Osteocyte (in vitro differentiated cells): ENCODE measurements at regions not wholly inside any gene's neighbourhood (a gene's known extent, or its start where the extent isn't known, plus 50 kb on each side); places are given as distances from the start of the nearest gene placed in this dataset.

Experiments
- DNase-seq: peaks from one replicate; pipeline ENCODE4 v3.0.0; 2021; ENCODE audit warnings: mixed read lengths; ENCODE audit not compliant: unreplicated experiment; ENCODE audit errors: extremely low spot score
- H3K27ac Mint-ChIP-seq: one replicate; pipeline ENCODE4 v1.8.0; 2021; ENCODE audit warnings: mild to moderate bottlenecking, mixed read lengths; ENCODE audit not compliant: unreplicated experiment
- H3K27me3 Mint-ChIP-seq: one replicate; pipeline ENCODE4 v1.8.0; 2021; ENCODE audit warnings: mixed read lengths; ENCODE audit not compliant: unreplicated experiment
- H3K36me3 Mint-ChIP-seq: one replicate; pipeline ENCODE4 v1.8.0; 2021; ENCODE audit warnings: mixed read lengths; ENCODE audit not compliant: unreplicated experiment
- H3K4me1 Mint-ChIP-seq: one replicate; pipeline ENCODE4 v1.8.0; 2021; ENCODE audit warnings: mixed read lengths; ENCODE audit not compliant: unreplicated experiment
- H3K4me3 Mint-ChIP-seq: one replicate; pipeline ENCODE4 v1.8.0; 2021; ENCODE audit warnings: mild to moderate bottlenecking, moderate library complexity, mixed read lengths; ENCODE audit not compliant: unreplicated experiment
- H3K9me3 Mint-ChIP-seq: one replicate; pipeline ENCODE4 v1.8.0; 2021; ENCODE audit warnings: mixed read lengths; ENCODE audit not compliant: unreplicated experiment
- TF ChIP-seq, protein P1 (sequence below): fragments of 200-600 bp; sonication (generic); IDR thresholded peaks from 2 replicates; pipeline ENCODE4 v1.5.0; 2021; ENCODE audit warnings: antibody characterized with exemption, mild to moderate bottlenecking, moderate library complexity

GRCh38 chr13:43977911-43978310 is 98.2 kb downstream of the LACC1 start:
- Mint-ChIP-seq H3K27ac (peak overlapping the region; percentile 42), H3K4me1 (peaks cover 17% of the 10 kb centered on the region), H3K27me3 (peaks cover 10% of the 10 kb centered on the region), H3K9me3 (no peaks in the 10 kb centered on the region), H3K36me3 (peaks cover 3% of the 10 kb centered on the region), H3K4me3 (no peak overlapping the region)
- TF ChIP-seq, protein P1, sequence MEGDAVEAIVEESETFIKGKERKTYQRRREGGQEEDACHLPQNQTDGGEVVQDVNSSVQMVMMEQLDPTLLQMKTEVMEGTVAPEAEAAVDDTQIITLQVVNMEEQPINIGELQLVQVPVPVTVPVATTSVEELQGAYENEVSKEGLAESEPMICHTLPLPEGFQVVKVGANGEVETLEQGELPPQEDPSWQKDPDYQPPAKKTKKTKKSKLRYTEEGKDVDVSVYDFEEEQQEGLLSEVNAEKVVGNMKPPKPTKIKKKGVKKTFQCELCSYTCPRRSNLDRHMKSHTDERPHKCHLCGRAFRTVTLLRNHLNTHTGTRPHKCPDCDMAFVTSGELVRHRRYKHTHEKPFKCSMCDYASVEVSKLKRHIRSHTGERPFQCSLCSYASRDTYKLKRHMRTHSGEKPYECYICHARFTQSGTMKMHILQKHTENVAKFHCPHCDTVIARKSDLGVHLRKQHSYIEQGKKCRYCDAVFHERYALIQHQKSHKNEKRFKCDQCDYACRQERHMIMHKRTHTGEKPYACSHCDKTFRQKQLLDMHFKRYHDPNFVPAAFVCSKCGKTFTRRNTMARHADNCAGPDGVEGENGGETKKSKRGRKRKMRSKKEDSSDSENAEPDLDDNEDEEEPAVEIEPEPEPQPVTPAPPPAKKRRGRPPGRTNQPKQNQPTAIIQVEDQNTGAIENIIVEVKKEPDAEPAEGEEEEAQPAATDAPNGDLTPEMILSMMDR = no peak
- no peak for DNase-seq

GRCh38 chr13:43978688-43979087 is 99.0 kb downstream of the LACC1 start:
- Mint-ChIP-seq H3K4me3 (no peak overlapping the region), H3K27ac (no peak overlapping the region), H3K4me1 (peaks cover 17% of the 10 kb centered on the region), H3K9me3 (no peaks in the 10 kb centered on the region), H3K36me3 (peaks cover 3% of the 10 kb centered on the region), H3K27me3 (peaks cover 10% of the 10 kb centered on the region)
- TF ChIP-seq, protein P1 = no peak
- DNase-seq = no peak

- Mint-ChIP-seq H3K27ac (no peak overlapping the region), H3K36me3 (peaks cover 3% of the 10 kb centered on the region), H3K4me3 (no peak overlapping the region), H3K9me3 (no peaks in the 10 kb centered on the region), H3K27me3 (peaks cover 10% of the 10 kb centered on the region), H3K4me1 (peaks cover 17% of the 10 kb centered on the region)
- DNase-seq = no peak
- TF ChIP-seq, protein P1 = no peak
These were observed 99.8 kb downstream of the LACC1 start for GRCh38 chr13:43979492-43979891.

GRCh38 chr13:43980587-43980986 is 100.9 kb downstream of the LACC1 start:
- TF ChIP-seq, protein P1 = no peak
- H3K27me3 Mint-ChIP-seq = peaks cover 10% of the 10 kb centered on the region
- H3K36me3 Mint-ChIP-seq = peaks cover 3% of the 10 kb centered on the region
- no peak for DNase-seq
- no peak overlapping the region for H3K4me3 Mint-ChIP-seq
- H3K4me1 Mint-ChIP-seq = peaks cover 17% of the 10 kb centered on the region
- H3K27ac Mint-ChIP-seq = no peak overlapping the region
- H3K9me3 Mint-ChIP-seq = no peaks in the 10 kb centered on the region

GRCh38 chr13:43981091-43981490 is 101.4 kb downstream of the LACC1 start:
- Mint-ChIP-seq H3K4me3 (no peak overlapping the region), H3K27ac (no peak overlapping the region), H3K4me1 (peaks cover 14% of the 10 kb centered on the region), H3K27me3 (peaks cover 10% of the 10 kb centered on the region), H3K9me3 (no peaks in the 10 kb centered on the region), H3K36me3 (peaks cover 2% of the 10 kb centered on the region)
- TF ChIP-seq, protein P1 = no peak
- no peak for DNase-seq
